C4-2B (cell line): ENCODE measurements at regions not wholly inside any gene's neighbourhood (a gene's known extent, or its start where the extent isn't known, plus 50 kb on each side); places are given as distances from the start of the nearest gene placed in this dataset.

Experiments
- ZFX ChIP-seq: fragments of 450-650 bp; IDR thresholded peaks from 2 replicates; pipeline ENCODE4 v1.6.1; 2017
- TF ChIP-seq, protein P1 (sequence below): fragments of 450-650 bp; conservative IDR thresholded peaks from 2 replicates; pipeline ENCODE4 v1.5.1; 2017; ENCODE audit warnings: mild to moderate bottlenecking

DNA sequence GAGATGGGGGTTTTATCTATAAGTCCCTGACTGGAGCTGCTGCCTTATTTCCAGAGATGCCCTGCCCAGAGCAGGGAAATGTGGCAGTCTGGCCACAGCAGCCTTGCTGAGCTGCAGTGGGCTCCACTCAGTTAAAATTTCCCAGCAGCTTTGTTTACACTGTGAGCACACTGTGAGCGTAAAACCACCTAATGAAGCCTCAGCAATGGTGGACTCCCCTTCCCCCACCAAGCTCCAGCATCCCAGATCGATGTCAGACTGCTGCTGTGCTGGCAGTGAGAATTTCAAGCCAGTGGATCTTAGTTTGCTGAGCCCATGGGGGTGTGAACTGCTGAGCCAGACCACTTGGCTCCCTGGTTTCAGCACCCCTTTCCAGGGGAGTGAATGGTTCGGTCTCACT lies 208.7 kb upstream of the RAI14 start:
- TF ChIP-seq, protein P1, sequence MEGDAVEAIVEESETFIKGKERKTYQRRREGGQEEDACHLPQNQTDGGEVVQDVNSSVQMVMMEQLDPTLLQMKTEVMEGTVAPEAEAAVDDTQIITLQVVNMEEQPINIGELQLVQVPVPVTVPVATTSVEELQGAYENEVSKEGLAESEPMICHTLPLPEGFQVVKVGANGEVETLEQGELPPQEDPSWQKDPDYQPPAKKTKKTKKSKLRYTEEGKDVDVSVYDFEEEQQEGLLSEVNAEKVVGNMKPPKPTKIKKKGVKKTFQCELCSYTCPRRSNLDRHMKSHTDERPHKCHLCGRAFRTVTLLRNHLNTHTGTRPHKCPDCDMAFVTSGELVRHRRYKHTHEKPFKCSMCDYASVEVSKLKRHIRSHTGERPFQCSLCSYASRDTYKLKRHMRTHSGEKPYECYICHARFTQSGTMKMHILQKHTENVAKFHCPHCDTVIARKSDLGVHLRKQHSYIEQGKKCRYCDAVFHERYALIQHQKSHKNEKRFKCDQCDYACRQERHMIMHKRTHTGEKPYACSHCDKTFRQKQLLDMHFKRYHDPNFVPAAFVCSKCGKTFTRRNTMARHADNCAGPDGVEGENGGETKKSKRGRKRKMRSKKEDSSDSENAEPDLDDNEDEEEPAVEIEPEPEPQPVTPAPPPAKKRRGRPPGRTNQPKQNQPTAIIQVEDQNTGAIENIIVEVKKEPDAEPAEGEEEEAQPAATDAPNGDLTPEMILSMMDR = no peak
- no peak for TF ChIP-seq ZFX
